ENCODE measurements at regions not wholly inside any gene's neighbourhood (a gene's known extent, or its start where the extent isn't known, plus 50 kb on each side); places are given as distances from the start of the nearest gene placed in this dataset.

DNA sequence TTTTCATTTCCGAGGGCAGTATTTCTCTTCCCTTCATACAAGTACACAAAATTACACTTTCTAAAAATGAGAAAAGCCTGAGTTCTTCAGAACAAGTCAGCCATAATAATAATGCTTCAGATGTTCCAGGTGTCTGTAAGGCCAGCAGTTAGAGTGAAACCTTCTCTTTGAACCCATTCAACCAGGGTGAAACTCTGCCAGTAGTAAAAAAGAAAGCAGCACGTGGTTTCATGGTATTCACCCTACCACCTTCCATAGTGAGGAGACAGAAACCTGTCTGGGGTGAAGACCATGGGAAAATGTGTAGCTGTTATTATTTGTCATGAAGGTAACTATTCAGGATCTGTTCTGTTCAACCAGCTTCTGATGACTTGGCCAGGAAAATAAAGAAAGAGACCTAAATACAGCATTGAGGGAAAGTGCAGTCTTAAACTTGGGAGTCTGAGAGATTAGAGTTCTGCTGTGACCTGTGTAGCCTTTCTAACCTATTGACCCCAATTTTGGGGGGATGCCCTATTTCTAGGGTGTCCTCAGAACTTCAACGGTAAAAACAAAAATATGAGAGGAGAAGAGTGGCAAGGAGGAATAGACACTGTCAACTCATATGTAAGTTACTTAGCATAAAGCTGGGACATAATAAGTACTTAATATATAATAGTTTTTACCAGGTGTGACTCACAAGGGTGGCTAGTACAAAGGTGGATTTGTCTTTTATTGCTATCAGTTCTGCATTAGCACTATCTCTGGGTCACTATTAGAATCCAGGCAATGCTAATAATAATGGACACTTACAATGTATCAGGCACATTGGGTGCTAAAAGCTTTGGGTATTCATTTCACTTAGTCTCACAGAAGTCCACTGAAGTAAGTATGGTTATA is 70.0 kb upstream of the TNFSF4 start:
- ChIA-PET CTCF (no interaction called here), POLR2A (ENCODE audit: unreplicated experiment) (no interaction called here)
- Histone ChIP-seq H3K36me3 (ENCODE audit: low read depth) (no peaks in the 10 kb centered on the region), H3K9me2 (ENCODE audit: insufficient read depth) (no peaks in the 10 kb centered on the region), H2AFZ (no peak overlapping the region), H3F3A (ENCODE audit: insufficient read depth, low read depth) (no peaks in the 10 kb centered on the region), H3K4me3 (no peak overlapping the region), H3K27ac (no peak overlapping the region), H4K20me1 (ENCODE audit: insufficient read depth) (no peaks in the 10 kb centered on the region), H3K9me3 (ENCODE audit: insufficient read depth, low read depth) (no peaks in the 10 kb centered on the region), H3K27me3 (ENCODE audit: insufficient read depth, low read depth) (no peaks in the 10 kb centered on the region), H3K4me2 (no peak overlapping the region), H3K79me2 (ENCODE audit: low read depth) (no peaks in the 10 kb centered on the region), H3K4me1 (replicated peaks; ENCODE audit: insufficient read depth) (no peaks in the 10 kb centered on the region)
- no TSS peak for BruUV-seq (replicated peaks)
- DNase-seq: no peak
- TF ChIP-seq EZH2 (IDR thresholded peaks at IDR 0.05; ENCODE audit: low read depth): no peak
- TF ChIP-seq, protein P1, sequence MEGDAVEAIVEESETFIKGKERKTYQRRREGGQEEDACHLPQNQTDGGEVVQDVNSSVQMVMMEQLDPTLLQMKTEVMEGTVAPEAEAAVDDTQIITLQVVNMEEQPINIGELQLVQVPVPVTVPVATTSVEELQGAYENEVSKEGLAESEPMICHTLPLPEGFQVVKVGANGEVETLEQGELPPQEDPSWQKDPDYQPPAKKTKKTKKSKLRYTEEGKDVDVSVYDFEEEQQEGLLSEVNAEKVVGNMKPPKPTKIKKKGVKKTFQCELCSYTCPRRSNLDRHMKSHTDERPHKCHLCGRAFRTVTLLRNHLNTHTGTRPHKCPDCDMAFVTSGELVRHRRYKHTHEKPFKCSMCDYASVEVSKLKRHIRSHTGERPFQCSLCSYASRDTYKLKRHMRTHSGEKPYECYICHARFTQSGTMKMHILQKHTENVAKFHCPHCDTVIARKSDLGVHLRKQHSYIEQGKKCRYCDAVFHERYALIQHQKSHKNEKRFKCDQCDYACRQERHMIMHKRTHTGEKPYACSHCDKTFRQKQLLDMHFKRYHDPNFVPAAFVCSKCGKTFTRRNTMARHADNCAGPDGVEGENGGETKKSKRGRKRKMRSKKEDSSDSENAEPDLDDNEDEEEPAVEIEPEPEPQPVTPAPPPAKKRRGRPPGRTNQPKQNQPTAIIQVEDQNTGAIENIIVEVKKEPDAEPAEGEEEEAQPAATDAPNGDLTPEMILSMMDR (conservative IDR thresholded peaks at IDR 0.05): no peak
- intact Hi-C loops (cut with micrococcal nuclease; ENCODE audit: unreplicated experiment): no loop called here

DNA sequence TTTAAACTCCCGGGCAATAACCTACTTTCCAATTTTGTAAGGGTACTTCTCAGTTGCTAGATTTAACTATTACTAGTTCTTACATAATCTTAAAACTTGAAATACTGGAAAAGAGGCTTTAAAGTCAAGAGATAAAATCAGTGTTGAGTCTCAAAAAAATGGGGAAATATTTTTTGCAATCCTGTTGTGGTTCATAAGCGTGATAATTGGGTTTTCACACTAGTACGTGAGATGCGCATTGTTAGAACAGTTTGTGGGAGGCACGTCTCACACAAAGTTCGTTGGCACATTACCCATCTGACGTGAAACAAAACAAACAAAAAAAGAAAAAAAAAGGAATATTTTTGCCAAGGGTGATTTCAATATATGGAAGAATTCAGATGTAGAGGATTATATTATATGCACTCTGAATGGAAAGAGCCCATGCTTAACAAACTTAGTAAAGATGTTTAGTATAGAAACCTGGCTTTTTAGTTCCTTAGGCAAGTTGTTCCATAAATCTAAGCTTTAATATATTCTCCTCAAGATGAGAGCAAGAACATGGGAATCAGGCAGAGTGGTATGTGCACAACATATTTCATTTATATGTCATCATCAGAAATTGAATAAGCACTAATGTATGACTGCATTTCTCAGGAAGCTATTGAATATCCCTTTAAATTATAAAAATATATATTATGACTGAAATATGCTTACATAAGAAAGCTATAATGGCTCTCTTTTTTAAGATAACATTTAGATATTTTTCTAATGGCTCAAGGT is 73.9 kb upstream of the TNFSF4 start:
- Histone ChIP-seq H3K36me3 (ENCODE audit: low read depth) (no peaks in the 10 kb centered on the region), H3K9me3 (ENCODE audit: insufficient read depth, low read depth) (no peaks in the 10 kb centered on the region), H3K27me3 (ENCODE audit: insufficient read depth, low read depth) (no peaks in the 10 kb centered on the region), H3K79me2 (ENCODE audit: low read depth) (no peaks in the 10 kb centered on the region), H3K9me2 (ENCODE audit: insufficient read depth) (no peaks in the 10 kb centered on the region), H3K27ac (no peak overlapping the region), H4K20me1 (ENCODE audit: insufficient read depth) (no peaks in the 10 kb centered on the region), H3F3A (ENCODE audit: insufficient read depth, low read depth) (no peaks in the 10 kb centered on the region), H3K4me2 (no peak overlapping the region), H3K4me3 (no peak overlapping the region), H3K4me1 (replicated peaks; ENCODE audit: insufficient read depth) (no peaks in the 10 kb centered on the region), H2AFZ (no peak overlapping the region)
- ChIA-PET POLR2A (ENCODE audit: unreplicated experiment) (no interaction called here), CTCF (no interaction called here)
- no TSS peak for BruUV-seq (replicated peaks)
- intact Hi-C loops (cut with micrococcal nuclease; ENCODE audit: unreplicated experiment): no loop called here
- no peak for DNase-seq
- TF ChIP-seq EZH2 (IDR thresholded peaks at IDR 0.05; ENCODE audit: low read depth): no peak
- TF ChIP-seq, protein P1 (conservative IDR thresholded peaks at IDR 0.05): no peak

DNA sequence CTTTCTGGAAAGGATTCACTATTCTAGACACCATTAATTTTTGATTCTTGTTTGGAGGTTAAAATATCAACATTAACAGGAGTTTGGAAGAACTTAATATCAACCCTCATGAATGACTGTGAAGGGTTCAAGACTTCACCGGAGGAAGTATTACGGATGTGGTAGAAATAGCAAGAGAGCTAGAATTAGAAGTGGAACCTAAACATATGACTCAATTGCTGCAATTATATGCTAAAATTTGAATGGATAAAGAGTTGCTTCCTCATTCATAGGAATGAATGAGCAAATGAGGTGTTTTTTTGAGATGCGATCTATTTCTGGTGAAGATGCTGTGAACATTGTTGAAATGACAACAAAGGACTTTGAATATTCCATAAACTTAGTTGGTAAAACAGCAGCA is 77.9 kb upstream of the TNFSF4 start:
- Histone ChIP-seq H3K4me2 (no peak overlapping the region), H3K79me2 (ENCODE audit: low read depth) (no peaks in the 10 kb centered on the region), H4K20me1 (ENCODE audit: insufficient read depth) (no peaks in the 10 kb centered on the region), H3K4me1 (replicated peaks; ENCODE audit: insufficient read depth) (no peaks in the 10 kb centered on the region), H3K9me2 (ENCODE audit: insufficient read depth) (no peaks in the 10 kb centered on the region; the same call in 1 of the 2 replicates), H3K36me3 (ENCODE audit: low read depth) (no peaks in the 10 kb centered on the region), H3K9me3 (ENCODE audit: insufficient read depth, low read depth) (no peaks in the 10 kb centered on the region), H2AFZ (no peak overlapping the region), H3K27ac (no peak overlapping the region), H3K27me3 (ENCODE audit: insufficient read depth, low read depth) (no peaks in the 10 kb centered on the region), H3K4me3 (no peak overlapping the region), H3F3A (ENCODE audit: insufficient read depth, low read depth) (no peaks in the 10 kb centered on the region)
- no peak for DNase-seq
- intact Hi-C loops (cut with micrococcal nuclease; ENCODE audit: unreplicated experiment): no loop called here
- ChIA-PET POLR2A (ENCODE audit: unreplicated experiment) (no interaction called here), CTCF (no interaction called here)
- TF ChIP-seq EZH2 (IDR thresholded peaks at IDR 0.05; ENCODE audit: low read depth): no peak
- TF ChIP-seq, protein P1 (conservative IDR thresholded peaks at IDR 0.05): no peak
- BruUV-seq (replicated peaks): no TSS peak
